Loucy (cell line): ENCODE measurements at regions not wholly inside any gene's neighbourhood (a gene's known extent, or its start where the extent isn't known, plus 50 kb on each side); places are given as distances from the start of the nearest gene placed in this dataset.

ENCODE experiments used
- H2AFZ ChIP-seq: fragments of 200-600 bp; sonication (generic); 2 replicates; pipeline ENCODE4 v1.6.0; 2016; ENCODE audit warnings: antibody characterized with exemption, mild to moderate bottlenecking, low read length, moderate library complexity
- H3F3A ChIP-seq: fragments of 200-600 bp; 2 replicates; pipeline ENCODE4 v1.6.0; 2016; ENCODE audit warnings: antibody characterized with exemption, low read depth, mild to moderate bottlenecking
- H3K27me3 ChIP-seq: fragments of 200-600 bp; sonication (generic); 2 replicates; pipeline ENCODE4 v1.6.1; 2014; ENCODE audit warnings: low read length, mild to moderate bottlenecking; ENCODE audit not compliant: insufficient read depth, poor library complexity, severe bottlenecking
- H3K36me3 ChIP-seq: fragments of 200-600 bp; sonication (generic); 2 replicates; pipeline ENCODE4 v1.6.1; 2016; ENCODE audit warnings: low read length; ENCODE audit not compliant: insufficient read depth
- H3K4me1 ChIP-seq: fragments of 200-600 bp; sonication (generic); 2 replicates; pipeline ENCODE4 v1.5.1; 2014; ENCODE audit warnings: low read length, mild to moderate bottlenecking; ENCODE audit not compliant: insufficient read depth, poor library complexity, severe bottlenecking
- H3K4me2 ChIP-seq: fragments of 200-600 bp; sonication (generic); 2 replicates; pipeline ENCODE4 v1.6.0; 2014; ENCODE audit warnings: antibody characterized with exemption, low read length, low read depth, mild to moderate bottlenecking; ENCODE audit not compliant: poor library complexity, severe bottlenecking
- H3K4me3 ChIP-seq: fragments of 200-600 bp; sonication (generic); 2 replicates; pipeline ENCODE4 v1.5.1; 2014; ENCODE audit warnings: low read length, mild to moderate bottlenecking, mixed read lengths; ENCODE audit not compliant: poor library complexity, severe bottlenecking
- H3K79me2 ChIP-seq: fragments of 200-600 bp; sonication (generic); 2 replicates; pipeline ENCODE4 v1.6.1; 2014; ENCODE audit warnings: low read length; ENCODE audit not compliant: insufficient read depth
- H3K9ac ChIP-seq: fragments of 200-600 bp; sonication (generic); 2 replicates; pipeline ENCODE4 v1.6.0; 2014; ENCODE audit warnings: mild to moderate bottlenecking, low read depth, low read length, moderate library complexity; ENCODE audit not compliant: poor library complexity, severe bottlenecking
- H3K9me2 ChIP-seq: fragments of 200-600 bp; sonication (generic); replicated peaks from 2 replicates; pipeline ENCODE4 v1.6.1; 2016; ENCODE audit warnings: low read depth, low read length, mixed read lengths
- H3K9me3 ChIP-seq: fragments of 200-600 bp; sonication (generic); 2 replicates; pipeline ENCODE4 v1.6.1; 2014; ENCODE audit warnings: mild to moderate bottlenecking, antibody characterized with exemption, low read length, low read depth; ENCODE audit not compliant: insufficient read depth
- H4K20me1 ChIP-seq: fragments of 200-600 bp; sonication (generic); 2 replicates; pipeline ENCODE4 v1.6.0; 2014; ENCODE audit warnings: antibody characterized with exemption, low read length, mild to moderate bottlenecking; ENCODE audit not compliant: insufficient read depth, poor library complexity, severe bottlenecking
- CTCF ChIP-seq: fragments of 200-600 bp; sonication (generic); conservative IDR thresholded peaks from 2 replicates; pipeline ENCODE4 v1.5.1; 2014; ENCODE audit warnings: mild to moderate bottlenecking, antibody characterized with exemption, low read length
- EZH2phosphoT487 ChIP-seq: fragments of 200-600 bp; IDR thresholded peaks from 2 replicates; pipeline ENCODE4 v1.6.1; 2018; ENCODE audit warnings: antibody characterized with exemption, mild to moderate bottlenecking, moderate library complexity, borderline replicate concordance

- no peaks in the 10 kb centered on the region for H3K27me3 ChIP-seq
- no peaks in the 10 kb centered on the region for H3F3A ChIP-seq
- TF ChIP-seq CTCF, result no peak
- TF ChIP-seq EZH2phosphoT487, result no peak
- no peaks in the 10 kb centered on the region for H3K4me1 ChIP-seq
- no peak overlapping the region for H3K4me3 ChIP-seq
- H3K4me2 ChIP-seq, result no peak overlapping the region
- no peaks in the 10 kb centered on the region for H3K79me2 ChIP-seq
- no peaks in the 10 kb centered on the region for H3K36me3 ChIP-seq
- no peaks in the 10 kb centered on the region for H4K20me1 ChIP-seq
- no peak overlapping the region for H2AFZ ChIP-seq
- no peaks in the 10 kb centered on the region for H3K9me3 ChIP-seq
- no peak overlapping the region for H3K9ac ChIP-seq
- H3K9me2 ChIP-seq, result no peaks in the 10 kb centered on the region
Observed at GRCh38 chr16:86781046-86781445, 202.7 kb downstream of the FOXL1 start.

GRCh38 chr16:86783636-86784626 is 205.6 kb downstream of the FOXL1 start:
- Histone ChIP-seq H3K9me3 (no peaks in the 10 kb centered on the region), H2AFZ (no peak overlapping the region), H3K4me1 (peaks cover 7% of the 10 kb centered on the region), H3K9ac (no peak overlapping the region), H3K4me2 (no peak overlapping the region), H3K79me2 (no peaks in the 10 kb centered on the region), H3K9me2 (no peaks in the 10 kb centered on the region), H3K4me3 (no peak overlapping the region), H3F3A (no peaks in the 10 kb centered on the region), H3K27me3 (no peaks in the 10 kb centered on the region), H4K20me1 (no peaks in the 10 kb centered on the region), H3K36me3 (no peaks in the 10 kb centered on the region)
- TF ChIP-seq CTCF, result no peak

GRCh38 chr16:86786338-86786737 is 208.0 kb downstream of the FOXL1 start:
- H3F3A ChIP-seq, result no peaks in the 10 kb centered on the region
- H4K20me1 ChIP-seq, result no peaks in the 10 kb centered on the region
- H3K9ac ChIP-seq, result no peak overlapping the region
- no peak overlapping the region for H2AFZ ChIP-seq
- H3K9me2 ChIP-seq, result no peaks in the 10 kb centered on the region
- no peaks in the 10 kb centered on the region for H3K36me3 ChIP-seq
- H3K9me3 ChIP-seq, result no peaks in the 10 kb centered on the region
- no peak overlapping the region for H3K4me3 ChIP-seq
- peaks cover 7% of the 10 kb centered on the region for H3K4me1 ChIP-seq
- H3K27me3 ChIP-seq, result no peaks in the 10 kb centered on the region
- H3K4me2 ChIP-seq, result no peak overlapping the region
- H3K79me2 ChIP-seq, result no peaks in the 10 kb centered on the region
- TF ChIP-seq EZH2phosphoT487, result no peak
- TF ChIP-seq CTCF, result no peak
